HL-60 (cell line): ENCODE measurements at regions not wholly inside any gene's neighbourhood (a gene's known extent, or its start where the extent isn't known, plus 50 kb on each side); places are given as distances from the start of the nearest gene placed in this dataset.

Source experiments
- DNase-seq, 2 experiments: peaks; one replicate each; pipeline ENCODE4 v3.0.0-alpha.2; 2010 to 2020; ENCODE audit warnings: low read depth in 1 of 2, low spot score in 1 of 2
- H3K27ac ChIP-seq: fragments of 250-450 bp; sonication (Bioruptor Pico); replicated peaks from 2 replicates; pipeline ENCODE4 v1.5.1; 2020; ENCODE audit warnings: mild to moderate bottlenecking, moderate library complexity
- H3K27me3 ChIP-seq: fragments of 250-450 bp; sonication (Bioruptor Pico); 2 replicates; pipeline ENCODE4 v1.5.1; 2021; ENCODE audit warnings: mild to moderate bottlenecking, moderate library complexity; ENCODE audit not compliant: insufficient read depth, poor library complexity, severe bottlenecking
- H3K4me3 ChIP-seq: replicated peaks from 2 replicates; pipeline ENCODE4 v1.5.1; 2011; ENCODE audit warnings: mild to moderate bottlenecking, control low read depth, low read length; ENCODE audit not compliant: insufficient read depth
- GABPA ChIP-seq: IDR thresholded peaks from 2 replicates; pipeline ENCODE4 v1.6.1; 2012; ENCODE audit warnings: low read depth
- POLR2AphosphoS5 ChIP-seq: IDR thresholded peaks from 2 replicates; pipeline ENCODE4 v1.6.1; 2012; ENCODE audit warnings: low read depth
- SPI1 ChIP-seq: IDR thresholded peaks from 2 replicates; pipeline ENCODE4 v1.6.1; 2012; ENCODE audit warnings: low read depth, mild to moderate bottlenecking, borderline replicate concordance
- TF ChIP-seq, protein P1 (sequence below): IDR thresholded peaks from one replicate; pipeline ENCODE4 v1.5.1; 2011; ENCODE audit warnings: low read length, control low read depth, inconsistent platforms; ENCODE audit not compliant: insufficient read depth
- TF ChIP-seq, protein P2 (sequence below): IDR thresholded peaks from 2 replicates; pipeline ENCODE4 v1.6.1; 2012; ENCODE audit warnings: low read depth; ENCODE audit not compliant: insufficient replicate concordance

DNA sequence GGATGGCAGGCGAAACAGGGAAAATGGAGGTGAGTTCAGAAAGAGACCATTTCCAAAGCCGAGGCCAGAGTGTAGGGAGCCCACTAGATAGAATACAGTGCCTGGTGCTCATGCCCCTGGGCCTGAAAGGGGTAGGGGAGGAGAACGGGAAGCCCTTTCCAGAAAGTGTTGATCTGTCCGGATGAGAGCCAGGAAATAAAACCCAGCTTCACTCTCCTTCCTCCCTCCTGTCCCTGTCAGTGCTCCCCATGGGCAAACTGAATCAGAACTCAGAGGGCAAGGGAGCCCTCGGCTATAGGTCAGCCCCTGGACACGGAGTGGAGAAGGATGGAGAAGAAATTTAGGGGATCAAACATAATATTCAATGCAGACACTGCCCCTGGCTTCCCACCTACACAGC is 57.7 kb upstream of the RPL38 start:
- no peak overlapping the region for H3K27ac ChIP-seq
- H3K4me3 ChIP-seq = no peak overlapping the region
- H3K27me3 ChIP-seq = peaks cover 2% of the 10 kb centered on the region
- TF ChIP-seq GABPA = no peak
- no peak for TF ChIP-seq SPI1
- no peak for TF ChIP-seq POLR2AphosphoS5
- TF ChIP-seq, protein P1, sequence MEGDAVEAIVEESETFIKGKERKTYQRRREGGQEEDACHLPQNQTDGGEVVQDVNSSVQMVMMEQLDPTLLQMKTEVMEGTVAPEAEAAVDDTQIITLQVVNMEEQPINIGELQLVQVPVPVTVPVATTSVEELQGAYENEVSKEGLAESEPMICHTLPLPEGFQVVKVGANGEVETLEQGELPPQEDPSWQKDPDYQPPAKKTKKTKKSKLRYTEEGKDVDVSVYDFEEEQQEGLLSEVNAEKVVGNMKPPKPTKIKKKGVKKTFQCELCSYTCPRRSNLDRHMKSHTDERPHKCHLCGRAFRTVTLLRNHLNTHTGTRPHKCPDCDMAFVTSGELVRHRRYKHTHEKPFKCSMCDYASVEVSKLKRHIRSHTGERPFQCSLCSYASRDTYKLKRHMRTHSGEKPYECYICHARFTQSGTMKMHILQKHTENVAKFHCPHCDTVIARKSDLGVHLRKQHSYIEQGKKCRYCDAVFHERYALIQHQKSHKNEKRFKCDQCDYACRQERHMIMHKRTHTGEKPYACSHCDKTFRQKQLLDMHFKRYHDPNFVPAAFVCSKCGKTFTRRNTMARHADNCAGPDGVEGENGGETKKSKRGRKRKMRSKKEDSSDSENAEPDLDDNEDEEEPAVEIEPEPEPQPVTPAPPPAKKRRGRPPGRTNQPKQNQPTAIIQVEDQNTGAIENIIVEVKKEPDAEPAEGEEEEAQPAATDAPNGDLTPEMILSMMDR = no peak
- TF ChIP-seq, protein P2, sequence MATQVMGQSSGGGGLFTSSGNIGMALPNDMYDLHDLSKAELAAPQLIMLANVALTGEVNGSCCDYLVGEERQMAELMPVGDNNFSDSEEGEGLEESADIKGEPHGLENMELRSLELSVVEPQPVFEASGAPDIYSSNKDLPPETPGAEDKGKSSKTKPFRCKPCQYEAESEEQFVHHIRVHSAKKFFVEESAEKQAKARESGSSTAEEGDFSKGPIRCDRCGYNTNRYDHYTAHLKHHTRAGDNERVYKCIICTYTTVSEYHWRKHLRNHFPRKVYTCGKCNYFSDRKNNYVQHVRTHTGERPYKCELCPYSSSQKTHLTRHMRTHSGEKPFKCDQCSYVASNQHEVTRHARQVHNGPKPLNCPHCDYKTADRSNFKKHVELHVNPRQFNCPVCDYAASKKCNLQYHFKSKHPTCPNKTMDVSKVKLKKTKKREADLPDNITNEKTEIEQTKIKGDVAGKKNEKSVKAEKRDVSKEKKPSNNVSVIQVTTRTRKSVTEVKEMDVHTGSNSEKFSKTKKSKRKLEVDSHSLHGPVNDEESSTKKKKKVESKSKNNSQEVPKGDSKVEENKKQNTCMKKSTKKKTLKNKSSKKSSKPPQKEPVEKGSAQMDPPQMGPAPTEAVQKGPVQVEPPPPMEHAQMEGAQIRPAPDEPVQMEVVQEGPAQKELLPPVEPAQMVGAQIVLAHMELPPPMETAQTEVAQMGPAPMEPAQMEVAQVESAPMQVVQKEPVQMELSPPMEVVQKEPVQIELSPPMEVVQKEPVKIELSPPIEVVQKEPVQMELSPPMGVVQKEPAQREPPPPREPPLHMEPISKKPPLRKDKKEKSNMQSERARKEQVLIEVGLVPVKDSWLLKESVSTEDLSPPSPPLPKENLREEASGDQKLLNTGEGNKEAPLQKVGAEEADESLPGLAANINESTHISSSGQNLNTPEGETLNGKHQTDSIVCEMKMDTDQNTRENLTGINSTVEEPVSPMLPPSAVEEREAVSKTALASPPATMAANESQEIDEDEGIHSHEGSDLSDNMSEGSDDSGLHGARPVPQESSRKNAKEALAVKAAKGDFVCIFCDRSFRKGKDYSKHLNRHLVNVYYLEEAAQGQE = no peak
- DNase-seq = no peak

DNA sequence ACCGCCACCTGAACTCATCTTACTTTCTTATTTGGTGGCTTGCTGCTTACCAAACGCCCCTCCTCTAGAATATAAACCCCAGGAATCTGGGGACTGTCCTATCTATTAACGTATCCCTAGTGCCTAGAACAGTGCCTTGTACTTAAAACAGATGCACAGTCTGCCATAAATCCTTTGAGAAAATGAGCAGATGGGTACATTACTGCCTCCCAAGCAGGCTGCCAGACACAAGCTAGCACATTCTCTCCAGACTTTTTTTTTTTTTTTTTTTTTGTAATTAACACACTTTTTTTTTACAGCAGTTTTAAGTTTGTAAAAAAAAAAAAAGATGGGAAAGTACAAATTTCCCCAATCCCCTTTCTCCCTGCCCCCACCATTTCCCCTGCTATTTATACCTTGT is 57.3 kb upstream of the RPL38 start:
- Histone ChIP-seq H3K27ac (no peak overlapping the region), H3K4me3 (no peak overlapping the region), H3K27me3 (peaks cover 2% of the 10 kb centered on the region)
- no peak for DNase-seq
- TF ChIP-seq GABPA (no peak), POLR2AphosphoS5 (no peak), SPI1 (no peak)
- TF ChIP-seq, protein P1 = no peak
- TF ChIP-seq, protein P2 = no peak

DNA sequence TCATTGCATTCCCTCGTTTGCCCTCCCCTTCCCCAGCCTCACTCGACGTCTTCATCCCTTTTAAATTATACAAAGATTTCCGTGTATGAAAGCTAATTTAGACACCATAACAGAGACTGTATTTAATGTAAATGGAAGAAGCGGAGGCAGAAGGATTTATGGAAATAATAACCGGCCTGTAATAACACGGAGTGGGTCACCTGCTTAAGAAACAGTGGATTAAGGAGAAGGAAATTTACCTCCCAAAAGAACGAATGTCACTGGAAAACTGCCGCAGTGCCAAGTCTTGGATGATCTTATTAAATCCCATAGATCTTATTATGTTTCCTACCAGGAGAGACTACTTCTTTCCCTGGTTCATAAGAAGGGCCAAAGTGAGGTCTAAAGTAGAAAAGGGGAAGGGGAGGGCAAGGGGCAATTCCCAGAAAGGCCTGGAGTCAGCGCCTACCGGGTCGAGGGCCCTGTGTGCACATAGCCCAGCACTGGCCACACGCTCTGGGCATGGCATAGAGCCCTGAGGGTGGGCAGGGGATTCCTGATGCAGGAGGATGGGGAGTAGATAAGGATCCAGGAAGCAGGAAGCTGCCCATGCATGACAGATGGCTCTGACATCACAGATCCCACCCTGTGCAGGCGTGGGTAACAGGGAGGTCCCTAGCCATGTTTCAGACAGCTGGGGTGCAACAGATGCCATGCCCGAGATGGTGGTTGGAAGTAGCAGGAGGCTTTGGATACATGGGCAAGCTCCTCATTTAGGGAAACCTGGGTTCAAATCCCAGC is 56.2 kb upstream of the RPL38 start:
- no peak overlapping the region for H3K4me3 ChIP-seq
- TF ChIP-seq, protein P2 = no peak
- no peak for TF ChIP-seq POLR2AphosphoS5
- TF ChIP-seq SPI1 = no peak
- TF ChIP-seq, protein P1 = no peak
- no peak for DNase-seq
- no peak overlapping the region for H3K27ac ChIP-seq
- peaks cover 8% of the 10 kb centered on the region for H3K27me3 ChIP-seq
